MM.1S (cell line): ENCODE measurements at regions not wholly inside any gene's neighbourhood (a gene's known extent, or its start where the extent isn't known, plus 50 kb on each side); places are given as distances from the start of the nearest gene placed in this dataset.

ENCODE experiments used
- EZH2 ChIP-seq: fragments of 300-600 bp; sonication (generic); optimal IDR thresholded peaks from 2 replicates; pipeline ENCODE3; 2017; ENCODE audit warnings: low read depth, mild to moderate bottlenecking, antibody characterized with exemption, low read length, mixed read lengths
- EZH2phosphoT487 ChIP-seq: fragments of 300-600 bp; sonication (generic); IDR thresholded peaks from 2 replicates; pipeline ENCODE4 v1.6.1; 2018; ENCODE audit warnings: antibody characterized with exemption, low read length
- TF ChIP-seq, protein P1 (sequence below): fragments of 300-600 bp; sonication (generic); IDR thresholded peaks from 2 replicates; pipeline ENCODE4 v1.5.1; 2016; ENCODE audit warnings: antibody characterized with exemption, low read length, mixed read lengths

- TF ChIP-seq, protein P1, sequence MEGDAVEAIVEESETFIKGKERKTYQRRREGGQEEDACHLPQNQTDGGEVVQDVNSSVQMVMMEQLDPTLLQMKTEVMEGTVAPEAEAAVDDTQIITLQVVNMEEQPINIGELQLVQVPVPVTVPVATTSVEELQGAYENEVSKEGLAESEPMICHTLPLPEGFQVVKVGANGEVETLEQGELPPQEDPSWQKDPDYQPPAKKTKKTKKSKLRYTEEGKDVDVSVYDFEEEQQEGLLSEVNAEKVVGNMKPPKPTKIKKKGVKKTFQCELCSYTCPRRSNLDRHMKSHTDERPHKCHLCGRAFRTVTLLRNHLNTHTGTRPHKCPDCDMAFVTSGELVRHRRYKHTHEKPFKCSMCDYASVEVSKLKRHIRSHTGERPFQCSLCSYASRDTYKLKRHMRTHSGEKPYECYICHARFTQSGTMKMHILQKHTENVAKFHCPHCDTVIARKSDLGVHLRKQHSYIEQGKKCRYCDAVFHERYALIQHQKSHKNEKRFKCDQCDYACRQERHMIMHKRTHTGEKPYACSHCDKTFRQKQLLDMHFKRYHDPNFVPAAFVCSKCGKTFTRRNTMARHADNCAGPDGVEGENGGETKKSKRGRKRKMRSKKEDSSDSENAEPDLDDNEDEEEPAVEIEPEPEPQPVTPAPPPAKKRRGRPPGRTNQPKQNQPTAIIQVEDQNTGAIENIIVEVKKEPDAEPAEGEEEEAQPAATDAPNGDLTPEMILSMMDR: no peak
- no peak for TF ChIP-seq EZH2
- TF ChIP-seq EZH2phosphoT487: no peak
These were observed 399.8 kb upstream of the ST6GAL2 start for GRCh38 chr2:107285621-107286299.
